ENCODE measurements at regions not wholly inside any gene's neighbourhood (a gene's known extent, or its start where the extent isn't known, plus 50 kb on each side); places are given as distances from the start of the nearest gene placed in this dataset.
"Not testable (repeated sequence)": the region's sequence is repeated elsewhere in the genome, so short reads cannot be mapped to it uniquely, and the experiment has no call there.

DNA sequence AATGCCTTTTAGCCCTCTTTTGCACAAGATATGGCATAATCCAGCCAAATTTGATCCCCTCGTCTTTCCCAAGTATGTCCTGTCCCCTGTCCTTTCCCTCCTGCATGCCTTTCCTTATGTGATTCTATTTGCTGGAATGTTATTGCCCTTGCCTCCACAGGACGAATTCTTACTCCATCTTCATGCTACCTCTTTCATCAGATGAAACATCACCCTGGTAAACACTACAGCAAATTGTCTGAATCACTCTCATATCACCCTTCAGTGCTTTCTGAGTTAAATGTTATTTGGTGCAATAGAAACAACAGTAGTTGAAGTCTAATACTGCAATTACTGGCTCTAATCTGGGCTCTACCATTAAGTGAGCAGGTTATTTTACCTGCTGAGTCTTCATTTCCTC lies 52.2 kb upstream of the FAT1 start:
- DNase-seq = no peak

DNA sequence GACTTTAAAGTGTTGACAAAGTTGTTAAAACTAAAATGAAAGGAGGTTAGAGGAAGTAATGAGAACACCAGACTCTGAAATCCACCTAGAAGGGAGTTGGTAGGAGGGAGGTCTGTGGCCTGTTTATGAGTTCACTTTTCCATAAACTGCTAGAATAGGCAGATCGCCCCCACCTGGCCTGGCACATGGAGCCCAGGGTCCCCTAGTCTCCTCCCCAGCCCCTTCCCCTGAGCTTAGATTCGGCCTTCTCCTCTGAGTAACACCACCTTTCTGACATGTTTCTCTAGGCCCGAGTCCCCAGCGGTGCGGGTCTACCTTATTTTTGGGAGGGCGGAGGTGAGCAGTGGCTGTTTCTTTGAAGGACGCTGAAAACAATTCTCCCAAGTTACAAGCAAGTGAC lies 54.5 kb upstream of the FAT1 start:
- no peak for DNase-seq

DNA sequence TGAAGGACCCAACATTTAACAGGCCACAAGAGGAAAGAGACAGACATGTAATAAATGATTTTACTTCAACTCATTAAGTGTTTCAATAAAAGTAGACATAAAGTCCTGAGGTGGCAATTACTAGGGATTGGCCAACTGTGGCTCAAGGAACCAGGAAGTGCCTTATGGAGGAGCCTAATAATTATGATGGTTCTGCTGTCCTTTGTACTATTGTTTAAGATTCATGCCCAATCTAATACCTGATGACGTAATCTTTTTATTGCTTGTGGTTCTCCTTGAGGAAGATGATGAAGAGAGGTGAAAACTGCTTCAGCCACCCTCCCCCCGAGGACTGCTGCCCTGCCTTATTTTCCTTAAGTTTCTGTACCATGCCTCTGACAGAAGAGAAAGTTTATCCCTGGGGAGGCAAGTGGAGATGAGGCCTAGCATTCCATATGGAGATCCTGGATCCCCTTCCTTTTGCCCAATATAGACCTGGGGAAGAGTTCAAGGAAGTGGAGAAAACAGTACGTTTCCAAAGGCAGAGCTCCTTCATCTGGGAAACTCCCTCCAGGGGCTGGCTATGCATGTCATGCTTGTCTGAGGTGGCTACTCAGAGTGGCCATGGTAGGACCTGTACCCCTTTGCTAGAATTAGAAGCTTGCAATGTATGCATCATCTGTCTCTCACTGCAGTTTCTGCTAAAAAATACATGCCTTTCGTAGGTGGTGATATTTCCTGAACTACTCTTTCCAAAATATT lies 56.8 kb upstream of the FAT1 start:
- no peak for DNase-seq

DNA sequence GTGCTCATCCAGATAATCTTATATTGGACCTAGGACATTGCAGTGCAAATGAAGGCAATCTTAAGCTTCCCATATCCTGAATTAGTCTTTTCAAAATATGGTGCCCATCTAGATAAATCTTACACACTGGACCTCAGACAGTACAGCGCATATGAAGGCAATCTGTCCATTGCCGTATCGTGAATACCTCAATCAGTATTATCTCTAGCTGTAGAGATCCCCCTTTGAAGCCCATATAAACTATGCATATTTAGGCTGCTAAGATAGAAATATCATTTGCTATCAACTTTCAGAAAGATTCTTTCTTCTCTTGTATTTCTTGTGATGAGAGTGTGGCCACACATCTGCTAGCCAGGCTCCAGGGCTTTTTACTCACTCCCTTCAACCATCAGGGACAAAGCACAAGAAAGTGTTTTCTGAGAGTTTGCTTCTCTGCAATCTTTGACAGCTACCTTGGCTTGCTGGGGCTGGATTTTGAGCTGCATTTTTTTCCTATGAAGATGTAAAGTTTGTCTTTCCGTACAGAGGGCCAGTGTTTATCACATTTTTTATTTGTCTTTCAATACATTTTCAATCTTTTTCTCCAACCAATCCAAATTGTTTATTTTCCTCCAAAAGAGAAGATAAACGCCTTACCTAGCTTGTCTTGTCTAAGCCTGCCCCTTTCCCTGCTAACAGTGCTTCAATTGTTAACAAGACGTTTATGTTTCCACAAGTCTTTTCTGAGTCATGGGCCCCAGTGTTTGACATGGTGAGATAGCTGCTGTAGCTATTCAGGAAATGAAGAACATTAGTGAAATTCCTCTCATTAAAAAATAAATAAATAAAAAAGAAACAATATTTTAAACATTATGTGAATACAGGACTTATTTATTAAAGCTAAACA lies 57.6 kb upstream of the FAT1 start:
- no peak for DNase-seq

DNA sequence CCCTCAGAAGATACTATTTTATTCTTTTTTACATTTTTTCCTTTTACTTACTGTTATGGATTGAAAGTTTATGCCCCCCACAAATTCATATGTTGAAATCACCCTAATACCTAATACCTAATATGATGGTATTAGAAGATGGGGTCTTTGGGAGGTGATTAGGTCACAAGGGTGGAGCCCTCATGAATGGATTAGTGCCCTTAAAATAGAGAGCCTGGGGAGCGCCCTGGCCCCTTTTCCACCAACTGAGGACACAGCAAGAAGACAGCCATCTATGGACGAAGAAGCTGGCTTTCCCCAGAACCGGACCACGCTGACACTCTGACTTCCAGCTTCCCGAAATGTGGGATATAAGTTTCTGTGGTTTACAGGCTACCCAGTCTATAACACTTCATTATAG lies 58.6 kb upstream of the FAT1 start:
- no peak for DNase-seq

DNA sequence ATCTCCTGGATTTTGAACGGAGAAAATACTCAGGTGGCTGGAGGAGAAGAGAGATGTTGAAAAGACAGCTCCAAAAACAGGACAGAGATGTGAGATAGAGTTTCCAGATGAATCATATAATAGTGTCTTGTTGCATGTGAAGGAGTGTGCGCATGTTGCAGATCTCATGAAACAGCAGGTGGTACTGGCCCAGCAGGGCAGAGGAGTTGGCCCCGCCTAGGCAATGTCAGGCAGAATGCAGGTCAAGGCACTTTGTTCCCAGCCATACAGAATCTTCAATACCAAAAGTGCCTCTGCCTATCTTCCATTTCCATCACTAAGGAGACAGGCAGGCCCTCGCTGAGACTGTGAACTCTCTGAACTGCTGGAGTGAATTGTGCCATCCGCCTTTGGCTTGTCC lies 63.9 kb upstream of the FAT1 start:
- no peak for DNase-seq

DNA sequence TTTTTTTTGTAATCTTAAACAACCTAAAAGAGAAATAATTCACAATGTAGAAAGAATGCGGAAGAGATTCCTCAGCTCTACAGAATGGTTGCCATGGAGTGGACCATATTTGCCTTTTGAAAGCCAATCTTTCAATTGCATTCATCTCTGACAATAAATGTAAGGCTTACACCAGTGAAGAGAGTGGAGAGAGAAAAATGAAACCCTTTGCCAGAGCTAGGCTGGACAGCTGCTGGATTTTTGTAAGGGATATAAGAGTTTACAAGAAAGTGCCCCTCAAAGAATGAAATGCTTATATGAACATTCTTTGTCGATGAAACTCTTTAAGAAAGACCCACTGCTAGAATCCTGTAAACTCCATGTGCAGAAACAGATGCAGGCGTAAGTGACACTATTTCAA lies 66.0 kb upstream of the FAT1 start:
- DNase-seq = no peak

DNA sequence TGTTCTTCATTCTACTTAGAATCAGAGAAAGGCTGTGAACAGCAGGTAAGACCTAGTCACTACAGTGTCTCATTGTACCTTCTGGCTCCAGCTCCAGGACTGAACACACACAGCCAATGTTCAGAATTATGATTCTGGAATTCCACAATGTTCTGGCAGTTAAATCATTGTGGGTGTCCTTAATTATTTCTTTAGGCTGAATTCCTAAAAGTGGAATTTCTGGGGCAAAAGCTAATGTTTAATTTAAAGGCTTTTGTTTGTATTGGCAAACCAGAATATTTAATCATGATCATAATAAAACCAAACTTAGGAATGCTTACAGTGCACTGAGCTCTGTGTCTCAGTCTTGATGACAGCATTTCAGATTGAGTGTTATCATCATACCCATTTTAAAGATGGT lies 67.0 kb upstream of the FAT1 start:
- no peak for DNase-seq

DNA sequence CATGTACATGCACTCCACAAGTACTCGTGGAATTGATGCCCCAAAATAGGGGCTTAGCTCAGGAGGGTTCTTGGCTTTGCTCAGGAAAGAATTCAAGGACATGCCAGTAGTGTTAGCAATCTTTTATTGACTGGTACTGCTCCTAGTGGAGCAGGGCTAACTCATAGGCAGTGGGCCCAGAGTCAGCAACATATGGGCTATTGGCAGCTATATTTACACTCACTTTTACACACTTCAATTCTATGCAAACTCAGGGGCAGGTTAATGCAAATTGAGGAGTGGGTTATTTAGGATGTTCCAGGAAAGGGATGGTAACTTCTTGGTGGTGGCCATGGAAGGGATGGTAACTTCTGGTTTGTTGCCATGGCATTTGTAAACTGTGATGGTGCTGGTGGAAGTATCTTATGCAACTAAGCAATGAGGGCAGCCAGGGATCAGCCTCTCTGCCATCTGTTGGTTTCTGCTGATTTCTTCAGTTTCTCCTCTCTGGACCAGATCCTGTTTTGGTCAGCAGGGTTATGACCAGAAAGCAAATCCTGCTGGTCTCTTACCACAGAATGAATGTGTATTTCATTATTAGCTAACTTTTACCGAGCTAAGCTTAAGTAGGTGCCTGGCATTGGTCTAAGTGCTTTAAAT lies 69.2 kb upstream of the FAT1 start:
- no peak for DNase-seq

DNA sequence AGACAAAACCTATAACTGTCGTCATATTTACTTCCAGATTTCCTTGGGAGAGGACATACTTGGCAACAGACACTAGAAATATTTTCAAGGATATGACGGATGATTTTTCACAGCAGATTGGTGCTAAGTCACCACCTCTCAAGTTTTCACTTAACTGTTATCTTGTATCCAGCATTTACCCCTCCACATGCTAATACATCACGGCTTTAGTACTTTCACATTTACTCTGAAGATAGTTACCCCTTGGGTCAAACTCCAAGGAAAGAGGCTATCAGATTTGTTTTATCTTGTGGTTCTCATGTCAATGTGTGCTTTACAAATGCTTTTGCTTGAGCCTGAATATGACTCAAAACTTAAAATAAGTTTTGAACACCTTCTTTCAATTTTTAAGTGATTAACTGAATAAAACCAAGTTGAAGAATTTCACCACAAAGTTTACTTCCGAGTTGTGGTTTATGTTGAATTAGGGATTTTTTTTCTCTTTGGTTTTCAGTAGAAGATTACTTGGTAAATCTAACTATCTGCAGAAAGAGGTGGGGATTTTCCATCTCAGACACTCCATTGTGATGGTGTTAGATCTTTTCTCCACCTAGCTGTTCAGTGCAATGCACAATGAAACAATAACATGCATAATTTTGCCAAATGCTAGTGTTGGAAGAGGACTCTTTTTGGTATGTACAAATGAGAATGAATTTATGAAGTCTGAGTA lies 75.4 kb upstream of the FAT1 start:
- DNase-seq = no peak

DNA sequence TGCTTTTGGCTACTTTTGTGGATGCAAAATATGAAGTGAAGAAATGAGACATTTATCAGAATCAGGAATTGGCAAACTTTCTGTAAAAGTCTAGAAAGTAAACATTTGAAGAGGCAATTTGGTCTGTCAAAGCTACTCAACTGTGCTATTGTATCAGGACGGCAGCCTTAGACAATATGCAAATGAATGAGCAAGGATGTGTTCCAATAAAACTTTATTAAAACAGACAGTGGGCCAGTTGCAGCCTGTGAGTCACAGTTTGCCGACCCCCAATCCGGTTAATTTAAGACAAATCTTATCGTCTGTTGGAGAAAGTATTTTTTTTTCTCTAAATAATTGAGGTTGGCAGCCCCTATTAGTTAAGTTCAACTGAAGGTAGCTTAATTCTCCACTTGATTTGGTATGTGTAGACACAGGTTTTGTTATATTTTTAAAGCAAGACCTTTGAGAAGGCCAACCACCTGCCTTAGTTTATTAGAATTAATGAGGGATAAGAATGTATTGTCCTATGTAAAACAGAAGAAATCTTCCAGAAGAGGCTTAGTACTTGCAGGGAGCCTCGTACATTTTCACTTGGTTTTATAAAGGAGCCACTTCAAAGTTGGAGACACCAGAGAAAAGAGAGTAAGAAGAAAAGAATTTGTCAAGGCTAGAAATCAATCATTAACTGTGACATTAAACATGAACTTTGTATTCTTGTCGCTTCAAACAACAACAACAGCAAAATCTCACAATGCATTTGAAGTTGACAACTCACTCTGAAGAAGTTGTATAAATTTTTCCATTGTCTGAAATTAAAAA lies 81.6 kb upstream of the FAT1 start:
- no peak for DNase-seq

DNA sequence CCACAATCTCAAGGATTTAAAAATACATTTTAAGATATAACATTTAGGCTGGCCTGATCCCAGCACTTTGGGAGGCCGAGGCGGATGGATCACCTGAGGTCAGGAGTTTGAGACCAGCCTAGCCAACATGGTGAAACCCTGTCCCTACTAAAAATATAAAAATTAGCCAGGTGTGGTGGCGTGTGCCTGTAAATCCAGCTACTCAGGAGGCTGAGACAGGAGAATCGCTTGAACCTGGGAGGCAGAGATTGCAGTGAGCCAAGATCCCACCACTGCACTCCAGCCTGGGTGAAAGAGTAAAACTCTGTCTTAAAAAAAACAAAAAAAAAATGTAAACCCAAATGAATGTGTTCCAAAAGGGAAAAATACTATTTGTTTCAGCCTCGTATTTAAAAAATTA lies 82.3 kb upstream of the FAT1 start:
- DNase-seq = not testable (repeated sequence)

DNA sequence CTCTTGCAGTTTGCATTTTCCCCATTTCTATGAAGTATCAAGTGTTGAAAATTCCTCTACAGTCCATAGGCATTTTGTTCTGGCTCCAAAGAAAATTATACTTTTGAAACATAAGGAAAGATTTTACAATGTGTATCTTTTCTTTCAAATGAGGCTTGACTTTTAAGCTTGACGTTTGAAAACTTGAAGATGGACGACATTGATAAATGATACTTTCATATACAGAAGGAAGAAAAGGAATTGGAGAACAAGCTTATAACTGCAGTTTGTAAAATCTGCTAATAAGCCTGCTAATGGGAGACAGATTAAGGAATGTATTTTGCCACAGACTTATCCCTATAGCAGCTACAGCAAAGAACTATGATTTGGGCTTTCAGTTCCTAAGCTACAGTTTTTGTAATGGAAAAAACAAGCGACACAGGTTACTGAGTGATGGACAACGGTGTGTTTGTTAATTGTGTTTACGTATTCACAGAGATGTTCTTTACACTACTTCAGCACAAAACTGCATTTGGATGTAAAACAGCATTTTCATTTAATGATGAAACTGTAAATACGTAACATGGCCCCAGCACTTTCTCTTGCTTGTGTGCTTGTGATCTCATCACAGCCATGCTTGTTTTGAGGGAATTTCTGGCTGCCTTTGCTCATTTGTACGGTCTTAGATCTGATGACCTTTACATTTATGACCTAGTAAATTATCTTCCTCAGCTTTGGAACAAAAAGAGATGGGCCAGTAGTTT lies 83.2 kb upstream of the FAT1 start:
- no peak for DNase-seq

DNA sequence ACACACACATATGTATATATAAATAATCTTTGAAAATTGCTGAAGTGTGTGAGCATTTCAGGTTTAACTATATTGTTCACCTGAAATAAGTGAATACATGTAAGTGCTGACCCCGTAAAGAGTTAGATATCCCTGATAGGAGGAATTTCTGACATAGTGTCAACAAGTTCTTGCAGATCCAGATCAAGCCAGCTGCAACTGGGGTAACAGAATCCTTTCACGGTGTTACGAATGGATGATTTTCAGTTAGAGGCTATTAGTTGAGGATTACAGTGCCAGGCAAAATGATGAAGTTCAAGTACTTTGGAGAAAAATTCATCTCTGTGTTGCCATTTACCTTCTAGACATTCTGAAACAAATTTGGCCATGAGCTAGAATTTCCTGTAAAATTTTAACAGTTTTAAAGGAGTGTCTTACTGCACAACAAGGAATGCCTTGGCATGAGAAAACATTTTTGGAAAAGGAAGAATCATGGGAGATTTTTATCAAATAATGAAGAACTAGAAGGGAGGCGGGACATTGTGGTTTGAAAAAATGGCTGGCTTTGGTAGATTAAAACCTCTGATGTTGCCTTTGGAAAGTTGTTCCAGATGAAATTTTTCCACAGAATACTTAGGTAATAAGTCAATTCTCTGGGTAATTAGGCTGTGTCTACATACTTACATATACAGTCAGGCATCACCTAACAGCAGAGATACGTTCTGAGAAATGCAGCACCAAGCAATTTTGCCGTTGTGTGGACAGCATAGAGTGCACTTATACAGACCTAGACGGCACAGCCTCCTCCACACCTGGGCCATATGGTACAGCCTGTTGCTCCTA lies 84.4 kb upstream of the FAT1 start:
- DNase-seq = no peak

DNA sequence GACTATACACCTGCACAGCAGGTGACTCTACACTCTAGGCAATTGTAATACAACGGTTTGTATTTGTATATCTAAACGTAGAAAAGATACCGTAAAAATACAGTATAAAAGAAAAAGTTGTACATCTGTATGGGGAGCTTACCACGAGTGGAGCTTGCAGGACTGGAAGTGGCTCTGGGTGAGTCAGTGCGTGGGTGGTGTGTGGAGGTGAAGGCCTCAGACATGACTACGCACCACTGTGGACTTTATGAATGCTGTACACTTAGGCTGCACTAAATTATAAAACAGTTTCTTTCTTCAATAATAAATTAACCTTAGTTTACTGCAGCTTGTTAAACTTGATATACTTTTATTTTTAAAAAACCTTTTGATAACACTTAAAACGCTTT lies 85.0 kb upstream of the FAT1 start:
- no peak for DNase-seq

DNA sequence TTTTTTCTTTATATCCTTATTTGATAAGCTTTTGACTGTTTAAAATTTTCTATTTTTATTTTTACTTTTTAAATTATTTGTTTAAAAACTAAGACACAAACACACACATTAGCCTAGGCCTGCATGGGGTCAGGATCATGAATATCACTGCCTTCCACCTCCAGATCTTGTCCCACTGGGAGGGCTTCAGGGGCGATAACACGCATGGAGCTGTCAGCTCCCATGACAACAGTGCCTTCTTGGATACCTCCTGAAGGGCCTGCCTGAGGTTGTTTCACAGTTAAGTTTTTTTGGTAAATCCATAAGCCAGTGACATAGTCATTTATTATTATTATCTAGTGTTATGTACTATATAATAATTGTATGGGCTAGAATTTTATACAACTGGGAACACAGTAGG lies 85.4 kb upstream of the FAT1 start:
- no peak for DNase-seq

DNA sequence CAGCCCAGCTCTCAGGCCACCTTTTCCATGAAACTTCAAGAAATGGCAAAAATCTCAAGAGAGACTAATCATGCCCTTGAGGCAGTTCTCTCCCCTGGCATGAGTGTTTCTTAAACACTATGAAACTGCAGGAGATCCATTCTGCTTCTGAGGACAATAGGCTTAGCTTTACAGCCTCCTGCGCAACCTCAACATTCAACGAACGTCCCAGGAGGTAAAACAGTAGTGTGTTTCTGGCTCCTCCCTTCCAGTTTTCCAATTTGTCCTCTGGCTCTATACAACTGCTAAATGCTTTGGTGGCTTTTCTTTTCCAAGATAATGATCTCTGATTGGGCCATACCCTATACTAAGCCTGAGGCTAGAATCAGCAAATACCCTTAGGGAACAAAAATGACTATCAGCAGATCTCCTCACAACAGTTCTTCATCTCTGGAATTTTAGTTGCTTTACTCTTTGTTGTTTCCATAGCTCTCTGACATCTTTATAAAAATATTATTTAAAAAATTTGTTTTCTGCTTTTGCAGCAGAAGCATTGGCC lies 87.0 kb upstream of the FAT1 start:
- DNase-seq = no peak

DNA sequence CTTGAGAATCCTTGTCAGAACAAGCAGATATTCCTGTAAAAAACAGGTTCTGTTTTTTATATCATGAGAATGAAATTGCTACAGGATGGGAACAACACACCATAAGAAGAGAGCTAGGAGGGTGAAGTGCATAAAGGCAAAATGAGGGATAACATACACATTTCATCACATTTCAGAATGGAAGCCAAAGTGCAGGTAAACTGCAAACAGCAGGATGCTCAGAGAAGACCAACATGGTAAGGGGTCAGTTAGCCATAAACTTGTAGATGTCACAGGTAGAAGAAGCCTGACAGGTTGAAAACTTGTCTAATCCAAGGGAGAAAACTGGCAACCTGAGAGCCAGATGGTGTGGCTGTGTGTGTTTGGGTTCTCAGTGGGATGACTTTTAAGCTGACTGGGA lies 88.9 kb upstream of the FAT1 start:
- no peak for DNase-seq

DNA sequence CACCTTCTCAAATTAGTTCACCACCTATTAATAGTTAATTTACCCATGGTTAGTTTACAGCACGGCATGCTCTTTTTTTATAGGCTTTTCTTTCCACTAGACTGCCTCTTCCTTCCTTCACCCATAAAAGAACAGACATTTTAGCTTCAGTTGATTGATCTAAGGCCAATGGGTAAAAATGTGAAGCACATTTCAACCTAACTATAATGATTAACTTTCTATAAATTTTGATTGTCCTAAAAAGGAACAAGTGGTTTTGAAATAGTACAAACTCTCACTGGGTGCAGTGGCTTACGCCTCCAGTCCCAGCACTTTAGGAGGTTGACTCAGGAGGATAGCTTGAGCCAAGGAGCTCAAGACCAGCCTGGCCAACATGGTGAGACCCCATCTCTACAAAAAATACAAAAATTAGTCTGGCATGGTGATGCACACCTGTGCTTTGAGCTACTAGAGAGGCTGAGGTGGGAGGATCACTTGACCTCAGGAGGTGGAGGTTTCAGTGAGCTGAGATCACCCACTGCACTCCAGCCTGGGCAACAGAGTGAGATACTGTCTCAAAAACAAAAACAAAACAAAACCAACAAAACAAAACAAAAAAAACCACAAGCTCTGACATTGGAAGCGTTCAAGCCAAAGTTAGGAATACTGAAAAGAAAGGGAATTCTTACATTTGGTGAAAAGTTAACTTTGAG lies 89.9 kb upstream of the FAT1 start:
- no peak for DNase-seq

DNA sequence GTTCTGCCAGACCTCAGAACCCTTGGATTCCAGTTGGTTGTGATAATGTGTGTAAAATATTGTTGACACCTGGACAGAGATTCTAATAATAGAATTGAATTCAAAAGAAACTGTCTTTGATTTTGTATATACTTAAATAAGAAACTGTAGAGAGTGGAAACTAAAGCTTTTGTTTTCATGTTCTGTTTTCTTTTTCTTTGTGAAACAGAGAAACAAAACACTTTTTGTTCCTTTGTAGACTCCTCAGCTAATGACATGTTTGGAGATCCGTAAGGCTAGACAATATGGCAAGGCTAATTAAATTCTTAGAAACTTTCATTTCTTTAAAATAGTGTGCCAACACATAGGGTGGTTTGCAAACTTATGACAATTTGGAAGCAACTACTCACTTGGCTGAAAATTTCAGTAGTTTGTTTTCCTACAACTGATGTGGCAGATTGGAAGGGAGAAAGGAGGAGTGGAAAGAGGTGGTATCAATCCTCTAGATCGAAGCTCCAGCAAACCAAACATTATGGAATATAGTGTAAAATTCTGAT lies 90.9 kb upstream of the FAT1 start:
- no peak for DNase-seq

Measured in hematopoietic multipotent progenitor cell treated with erythropoietin and hydrocortisone succinate and interleukin-3 and kit ligand, for 8 days (in vitro differentiated cells).